ENCODE measurements at regions not wholly inside any gene's neighbourhood (a gene's known extent, or its start where the extent isn't known, plus 50 kb on each side); places are given as distances from the start of the nearest gene placed in this dataset.
"Not testable (repeated sequence)": the region's sequence is repeated elsewhere in the genome, so short reads cannot be mapped to it uniquely, and the experiment has no call there.

DNA sequence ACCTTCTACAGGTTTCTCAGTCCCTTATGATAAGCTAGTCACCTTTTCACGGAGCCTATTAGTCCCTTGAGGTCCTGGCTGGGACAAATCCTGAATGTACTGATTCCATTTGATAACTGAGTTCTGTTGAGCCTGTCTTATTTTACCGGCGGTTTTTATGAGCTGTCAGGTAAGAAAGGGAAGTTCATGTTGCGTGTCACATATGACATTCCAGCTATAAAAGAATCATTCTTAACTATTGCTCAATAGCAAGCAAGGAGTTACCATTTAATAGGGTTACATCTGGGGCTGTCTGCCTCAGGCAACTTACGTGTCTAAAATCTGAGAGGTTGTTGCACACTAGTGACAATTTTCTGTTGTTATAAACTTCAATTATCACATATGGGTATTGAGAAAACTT is 394.6 kb downstream of the TECRL start:
- no peak for DNase-seq (ENCODE audit: low read depth)

GRCh38 chr4:64001229-64001898 is 407.9 kb downstream of the TECRL start:
- no peak for DNase-seq (ENCODE audit: low read depth)

DNA sequence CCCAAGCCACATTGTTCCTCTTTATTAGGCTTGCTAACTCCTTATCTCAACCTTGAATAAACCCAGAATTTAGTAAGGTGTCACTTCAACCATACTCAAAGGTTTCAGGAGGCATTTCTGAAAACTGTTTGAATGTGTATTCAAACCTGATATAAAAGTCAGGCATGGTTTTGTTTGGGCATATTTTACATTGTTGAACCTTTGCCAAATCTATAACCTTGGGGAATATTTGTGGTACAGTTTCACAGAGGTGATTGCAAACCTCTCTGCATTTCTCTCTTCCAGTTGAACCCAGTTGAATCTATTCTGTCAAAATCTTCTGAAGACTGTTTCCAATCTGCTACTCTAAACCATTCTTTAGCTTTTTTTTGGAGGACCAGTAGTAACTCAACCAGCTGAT is 409.0 kb downstream of the TECRL start:
- no peak for DNase-seq (ENCODE audit: low read depth)

GRCh38 chr4:63986253-63986652 is 423.0 kb downstream of the TECRL start:
- DNase-seq (ENCODE audit: low read depth) = no peak

GRCh38 chr4:63983224-63983623 is 426.0 kb downstream of the TECRL start:
- no peak for DNase-seq (ENCODE audit: low read depth)

- no peak for DNase-seq (ENCODE audit: low read depth)
These were observed 443.4 kb downstream of the TECRL start for GRCh38 chr4:63965875-63966274.

DNA sequence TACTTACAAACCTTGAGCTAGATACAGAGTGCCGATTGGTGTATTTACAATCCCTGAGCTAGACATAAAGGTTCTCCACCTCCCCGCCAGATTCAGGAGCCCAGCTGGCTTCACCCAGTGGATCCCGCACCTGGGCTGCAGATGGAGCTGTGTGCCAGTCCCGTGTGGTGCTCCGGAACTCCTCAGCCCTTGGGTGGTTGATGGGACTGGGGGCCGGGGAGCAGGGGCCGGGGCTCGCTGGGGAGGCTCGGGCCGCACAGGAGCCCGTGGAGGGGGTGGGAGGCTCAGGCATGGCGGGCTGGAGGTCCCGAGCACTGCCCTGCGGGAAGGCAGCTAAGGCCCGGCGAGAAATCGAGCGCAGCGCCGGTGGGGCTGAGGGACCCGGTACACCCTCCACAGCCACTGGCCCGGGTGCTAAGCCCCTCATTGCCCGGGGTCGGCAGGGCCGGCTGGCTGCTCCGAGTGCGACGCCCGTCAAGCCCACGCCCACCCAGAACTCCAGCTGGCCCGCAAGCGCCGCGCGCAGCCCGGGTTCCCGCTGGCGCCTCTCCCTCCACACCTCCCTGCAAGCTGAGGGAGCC is 466.5 kb downstream of the TECRL start:
- DNase-seq (ENCODE audit: low read depth) = not testable (repeated sequence)

DNA sequence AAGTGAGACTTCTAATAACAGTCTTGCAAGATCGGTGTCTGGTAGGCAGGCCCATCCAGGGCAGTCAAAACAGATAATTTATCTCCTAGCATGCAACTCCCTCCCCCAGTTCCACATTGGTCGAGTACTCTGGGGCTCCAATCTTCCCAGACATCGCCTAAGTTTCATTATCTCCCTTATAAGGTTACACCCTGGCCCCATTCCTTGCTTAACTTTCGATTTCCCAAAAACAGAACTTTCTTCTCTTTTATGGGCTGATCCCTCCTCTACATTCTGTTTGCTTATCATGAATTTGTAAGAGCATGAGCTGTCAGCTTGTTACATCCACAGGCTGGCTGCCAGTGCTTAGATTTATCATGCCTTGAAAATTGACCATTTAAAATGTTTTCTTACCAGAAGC is 471.3 kb downstream of the TECRL start:
- DNase-seq (ENCODE audit: low read depth) = no peak

DNA sequence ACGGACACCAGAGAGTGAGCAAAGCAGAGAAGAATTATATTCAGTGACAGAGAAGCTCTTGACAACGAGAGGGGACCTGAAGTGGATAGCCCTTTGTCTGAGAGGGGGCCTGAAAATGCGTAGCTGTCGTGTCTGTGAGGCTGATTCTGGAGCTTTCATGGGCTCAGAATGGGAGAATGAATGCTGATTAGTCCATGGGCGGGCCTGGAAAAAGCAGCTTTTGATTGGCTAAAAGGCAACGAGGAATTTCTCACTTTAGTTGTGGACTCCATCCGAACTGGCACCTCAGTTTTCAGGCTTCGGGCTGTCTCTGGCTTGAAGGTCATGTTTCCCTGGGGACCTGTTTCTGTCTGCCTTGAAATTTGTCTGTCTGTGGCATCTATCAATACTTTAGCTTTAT is 487.1 kb downstream of the TECRL start:
- DNase-seq (ENCODE audit: low read depth) = no peak

DNA sequence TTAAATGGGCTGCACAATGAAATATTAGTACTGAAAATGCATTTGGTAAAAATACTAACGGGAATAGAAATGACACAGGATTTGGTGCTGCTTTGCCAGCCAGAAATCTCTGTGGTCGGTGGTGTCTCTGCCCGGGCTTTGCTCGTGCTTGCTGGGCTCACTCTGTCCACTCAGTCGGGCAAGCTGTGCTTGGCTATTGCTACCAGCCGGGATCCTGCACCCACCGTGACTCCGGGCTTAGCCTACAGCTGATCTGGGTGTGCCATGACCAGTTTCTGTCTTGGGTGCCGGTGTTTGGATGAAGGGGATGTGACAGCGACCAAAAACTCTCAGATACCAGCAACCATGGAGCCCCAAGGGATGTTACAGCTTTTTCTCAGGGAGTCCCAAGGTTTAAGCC is 487.7 kb downstream of the TECRL start:
- DNase-seq (ENCODE audit: low read depth) = no peak

GRCh38 chr4:63919636-63920365 is 489.4 kb downstream of the TECRL start:
- no peak for DNase-seq (ENCODE audit: low read depth)

DNA sequence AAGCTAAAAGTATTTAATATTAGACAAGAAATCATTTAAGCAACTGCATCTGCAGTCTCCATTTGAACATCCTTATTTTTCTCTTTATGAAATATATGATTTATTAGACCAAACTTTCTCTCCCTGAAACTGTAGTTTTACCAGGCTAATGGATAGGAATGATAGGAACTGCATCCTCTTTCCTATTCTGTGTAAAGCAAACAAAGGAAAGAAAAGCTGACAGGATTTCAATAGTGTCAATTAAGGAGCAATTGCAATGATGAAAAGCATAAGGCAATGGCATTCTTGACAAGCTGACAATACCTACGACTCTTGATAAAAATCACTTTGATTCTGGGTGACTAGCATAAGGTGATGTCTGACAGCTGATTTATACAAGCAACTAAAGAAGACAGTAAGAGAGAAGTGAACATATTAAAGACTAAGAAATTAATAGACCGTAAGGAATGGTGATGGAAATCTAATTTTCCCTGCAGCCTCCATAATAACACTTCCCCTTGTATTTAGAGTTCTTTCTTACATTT is 502.5 kb downstream of the TECRL start:
- DNase-seq (ENCODE audit: low read depth) = no peak

DNA sequence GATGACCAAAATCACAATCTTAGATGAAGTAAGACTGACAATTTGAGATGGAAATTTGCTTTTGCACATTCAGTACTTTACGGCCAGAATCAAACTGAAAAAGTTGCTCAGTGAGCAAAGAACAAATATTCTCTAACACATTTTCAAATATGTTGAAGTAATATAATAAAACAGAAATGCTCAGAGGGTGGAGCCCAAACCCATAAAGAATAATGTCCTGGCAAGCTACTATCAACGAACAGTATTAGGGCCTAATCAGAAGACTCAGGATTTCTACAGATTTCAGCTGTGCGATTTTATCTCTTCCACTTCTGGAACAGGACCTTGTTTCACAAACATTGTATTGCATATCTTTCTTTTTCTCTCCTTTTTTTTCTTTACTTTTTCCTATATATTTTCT is 505.0 kb downstream of the TECRL start:
- no peak for DNase-seq (ENCODE audit: low read depth)

DNA sequence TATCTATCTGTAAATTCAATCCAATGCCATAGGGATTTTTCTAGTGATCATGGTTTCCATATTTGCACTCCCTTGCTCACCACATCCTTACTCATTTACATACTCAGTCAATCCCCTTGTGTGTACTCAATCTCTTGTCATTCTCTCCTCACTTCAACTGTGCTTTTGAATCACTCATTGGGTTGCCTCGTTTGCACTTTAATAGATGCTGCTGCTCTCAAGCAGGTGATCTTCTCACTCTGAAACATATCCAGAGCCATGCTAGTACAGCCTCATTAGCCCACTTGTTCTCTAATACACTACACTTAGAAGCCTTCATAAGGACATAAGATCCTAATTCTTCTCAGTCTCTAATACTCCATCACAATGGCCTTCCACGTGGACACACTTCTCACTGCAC is 507.9 kb downstream of the TECRL start:
- DNase-seq (ENCODE audit: low read depth) = no peak

DNA sequence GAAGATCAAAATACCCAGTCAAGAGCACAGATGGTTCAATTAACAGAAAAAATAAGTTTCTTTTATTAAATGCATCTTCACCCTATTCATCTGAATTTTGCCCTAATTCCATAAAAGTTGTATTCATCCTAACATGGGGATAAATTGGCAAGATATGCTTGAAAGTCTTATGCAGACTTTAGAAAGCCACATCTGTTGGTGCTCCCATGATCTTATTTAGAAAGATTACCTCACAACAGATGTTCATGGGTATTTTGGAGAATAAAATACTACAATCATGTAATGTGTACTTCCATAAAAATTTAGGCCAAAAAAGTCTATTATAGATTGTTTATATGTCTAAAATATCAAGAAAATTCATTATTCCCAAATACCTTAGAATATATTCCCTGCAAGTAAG is 510.3 kb downstream of the TECRL start:
- no peak for DNase-seq (ENCODE audit: low read depth)

GRCh38 chr4:63894161-63894560 is 515.1 kb downstream of the TECRL start:
- DNase-seq (ENCODE audit: low read depth) = no peak

DNA sequence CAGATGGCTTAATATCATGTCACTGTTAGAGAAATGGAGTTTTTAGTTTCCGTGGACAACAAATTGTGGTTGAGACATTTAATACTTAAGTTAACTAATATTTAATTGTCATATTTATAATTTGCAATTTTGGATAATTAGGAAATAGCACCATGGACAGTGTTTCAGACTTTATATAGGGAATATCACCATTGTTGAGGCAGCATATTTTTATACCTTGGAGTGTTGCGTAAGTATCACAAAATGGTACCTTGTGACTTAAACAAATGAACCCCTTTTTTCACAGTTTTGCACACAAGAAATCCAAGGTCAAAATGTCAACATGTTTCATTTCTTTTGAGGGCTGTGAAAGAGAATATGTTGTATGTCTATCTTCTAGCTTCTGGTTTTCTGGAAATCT is 539.9 kb downstream of the TECRL start:
- no peak for DNase-seq (ENCODE audit: low read depth)

DNA sequence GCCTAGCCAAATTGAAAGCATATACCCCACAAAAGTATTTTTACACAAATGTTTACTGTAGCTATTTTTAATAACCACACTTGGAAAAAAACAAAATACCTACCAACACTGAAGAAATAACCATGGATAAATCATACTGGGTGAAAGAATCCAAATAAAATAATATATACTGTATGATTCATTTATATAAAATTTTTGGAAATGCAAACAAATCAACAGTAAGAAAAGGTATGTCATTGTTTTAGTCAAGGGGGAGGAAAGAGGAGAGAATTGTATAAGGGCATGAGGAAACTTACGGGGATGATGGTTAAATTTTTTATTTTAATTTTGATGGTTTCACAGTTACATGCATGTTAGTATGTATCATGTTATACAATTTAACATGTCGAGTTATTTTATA is 557.8 kb downstream of the TECRL start:
- no peak for DNase-seq (ENCODE audit: low read depth)

DNA sequence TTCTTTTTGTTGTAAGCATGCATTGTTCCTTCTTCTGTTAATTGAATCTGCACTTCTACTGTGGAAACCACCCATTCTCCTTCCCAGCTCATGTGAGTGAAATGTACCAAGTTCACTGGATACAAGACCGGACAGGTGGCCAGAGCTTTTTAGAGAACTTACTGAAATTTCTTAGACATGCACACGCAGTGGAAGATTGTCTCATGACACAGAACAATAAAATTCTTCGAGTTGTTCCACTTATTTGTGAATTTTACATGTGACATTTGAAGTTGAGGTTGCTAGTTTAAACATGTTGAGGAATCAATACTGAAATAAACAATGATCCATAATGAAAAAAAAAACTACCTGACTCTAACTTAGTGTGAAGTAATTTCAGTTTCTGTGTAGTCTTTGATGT is 568.0 kb downstream of the TECRL start:
- DNase-seq (ENCODE audit: low read depth) = no peak

DNA sequence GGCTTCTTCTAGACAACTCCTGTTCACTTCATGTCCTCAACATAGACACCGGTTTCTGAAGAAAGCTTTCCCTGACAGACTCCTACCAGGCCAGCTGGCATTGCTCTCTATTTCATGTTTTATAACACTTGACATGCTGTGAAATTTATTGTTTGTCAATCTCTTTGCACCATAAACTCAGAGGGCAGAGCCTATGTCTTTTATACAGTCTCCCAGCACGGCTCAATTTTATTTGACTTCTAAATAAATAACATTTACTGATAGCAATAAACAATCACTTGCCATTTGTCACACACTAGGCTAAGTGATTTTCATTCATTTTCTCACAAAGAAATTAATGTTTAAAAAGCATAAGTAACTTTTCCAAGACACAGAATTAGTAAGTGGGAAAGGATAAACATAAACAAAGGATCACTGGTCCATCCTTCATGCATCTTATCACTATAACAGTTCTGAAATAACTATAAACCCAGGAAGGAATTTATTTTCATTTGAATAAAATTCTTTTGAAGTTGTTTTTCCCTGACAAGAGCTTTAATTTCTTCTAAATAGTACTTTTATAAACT is 577.6 kb downstream of the TECRL start:
- DNase-seq (ENCODE audit: low read depth) = no peak

DNA sequence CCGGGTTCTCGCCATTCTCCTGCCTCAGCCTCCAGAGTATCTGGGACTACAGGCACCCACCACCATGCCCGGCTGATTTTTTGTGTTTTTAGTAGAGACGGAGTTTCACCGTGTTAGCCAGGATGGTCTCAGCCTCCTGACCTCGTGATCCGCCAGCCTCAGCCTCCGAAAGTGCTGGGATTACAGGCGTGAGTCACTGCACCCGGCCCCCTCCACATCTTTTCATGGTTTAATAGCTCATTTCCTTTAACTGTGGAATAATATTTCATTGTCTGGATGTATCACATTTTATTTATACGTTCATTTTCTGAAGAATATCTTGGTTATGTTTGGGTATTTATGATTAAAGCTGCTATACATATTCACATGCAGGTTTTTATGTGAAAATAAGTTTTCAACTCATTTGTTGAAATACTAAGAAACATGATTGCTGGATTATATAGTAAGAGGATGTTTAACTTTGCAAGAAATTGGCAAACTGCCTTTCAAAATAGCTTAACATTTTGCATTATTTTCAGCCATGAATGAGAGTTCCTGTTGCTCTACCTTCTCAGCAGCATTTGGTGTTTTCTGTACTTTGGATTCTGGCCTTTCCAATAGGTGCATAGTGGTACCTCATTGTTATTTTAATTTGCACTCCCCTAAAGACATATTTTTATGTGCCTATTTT is 591.9 kb downstream of the TECRL start:
- DNase-seq (ENCODE audit: low read depth) = no peak

DNA sequence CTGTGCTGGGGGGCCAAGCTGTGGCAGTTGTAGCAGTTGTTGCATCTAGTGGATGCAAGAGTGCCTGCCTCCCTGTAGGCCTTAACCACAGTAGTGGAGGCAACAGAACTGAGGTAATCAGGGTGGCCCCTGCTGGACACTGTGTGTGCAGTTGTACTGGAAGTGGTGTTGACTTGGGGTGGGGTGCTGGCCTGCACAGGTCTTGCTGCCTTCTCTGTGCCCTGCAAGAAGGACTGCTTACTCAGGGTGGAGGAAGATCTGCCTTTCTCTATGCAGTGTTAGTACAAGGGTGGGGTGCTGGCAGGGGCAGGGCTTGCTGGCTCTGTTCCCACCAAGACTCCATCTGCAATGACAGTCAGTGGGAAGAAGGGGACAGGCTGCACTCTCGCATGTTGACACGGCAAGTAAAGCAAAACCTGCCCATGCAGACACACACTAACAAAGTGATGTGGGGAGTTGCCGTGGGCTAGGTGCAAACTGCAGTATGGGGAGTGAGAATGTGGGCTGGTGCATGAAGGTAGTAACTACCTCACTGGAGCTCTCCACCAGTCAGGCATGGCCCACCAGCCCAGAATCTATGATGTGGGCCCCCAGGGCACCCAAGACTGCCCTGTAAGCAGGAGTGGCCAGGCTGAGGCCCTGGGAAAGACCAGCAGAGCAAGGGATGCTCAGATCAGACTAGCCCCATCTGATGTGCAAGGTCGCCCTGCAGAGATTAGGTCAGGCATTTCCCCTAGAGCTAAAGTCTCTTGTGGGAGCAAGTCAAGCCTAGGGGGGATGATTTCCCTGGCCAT is 594.9 kb downstream of the TECRL start:
- DNase-seq (ENCODE audit: low read depth) = no peak

All from non-pigmented ciliary epithelial cell (primary cell).